ENCODE measurements at regions not wholly inside any gene's neighbourhood (a gene's known extent, or its start where the extent isn't known, plus 50 kb on each side); places are given as distances from the start of the nearest gene placed in this dataset.

DNA sequence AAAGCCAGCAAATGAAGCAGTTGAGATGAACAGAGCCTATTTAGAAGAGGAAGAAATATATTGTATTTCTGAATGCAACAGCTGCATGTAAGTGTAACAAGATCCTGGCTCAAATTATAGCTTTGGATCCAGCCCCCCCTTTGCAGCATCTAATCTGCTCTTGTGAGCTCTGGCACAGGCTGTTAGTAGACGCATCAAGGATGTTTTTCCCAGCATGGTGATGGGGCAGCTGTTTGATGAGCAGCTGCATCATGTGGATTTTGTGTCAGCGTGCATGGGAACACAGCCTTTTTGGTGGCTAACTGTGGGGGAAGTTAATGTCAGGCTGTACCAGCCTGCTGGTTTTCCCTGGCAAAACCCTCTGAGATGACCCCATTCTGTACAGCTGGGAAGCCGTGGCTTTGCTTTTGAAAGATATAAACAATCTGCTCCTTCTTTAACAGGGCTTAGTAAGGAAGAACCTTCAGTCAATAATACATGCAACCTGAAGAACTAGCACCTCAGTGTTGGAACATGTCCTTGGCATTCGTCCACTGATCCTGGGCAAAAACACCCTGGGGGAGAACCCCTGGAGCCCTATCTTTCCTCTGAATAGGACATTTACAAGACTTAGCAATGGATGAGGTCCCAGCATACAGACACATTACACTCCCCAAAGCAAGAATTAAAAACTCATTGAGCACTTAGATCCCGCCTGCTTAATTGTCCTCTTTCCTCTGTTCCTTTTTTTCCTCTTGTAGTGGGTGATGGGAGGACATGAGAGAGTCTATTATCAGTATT lies 70.6 kb downstream of the NPS start:
- DNase-seq (ENCODE audit: low read depth, low spot score): no peak
- Histone ChIP-seq H3K27me3 (ENCODE audit: control insufficient read depth in 2 of 2, insufficient read depth in 2 of 2, low read length in 2 of 2) (no peaks in the 10 kb centered on the region), H3K9ac (replicated peaks; ENCODE audit: extremely low read depth, insufficient read depth, low read length) (no peak overlapping the region), H3K9me1 (replicated peaks; ENCODE audit: control insufficient read depth, extremely low read depth, insufficient read depth, low read length) (no peaks in the 10 kb centered on the region), H3K4me3 (replicated peaks in 1 of 3; ENCODE audit: insufficient read depth in 1 of 3, low read depth in 1 of 3, low read length in 3 of 3) (no peak overlapping the region), H3K36me3 (ENCODE audit: control insufficient read depth in 2 of 2, extremely low read depth in 1 of 2, insufficient read depth in 2 of 2, low read length in 2 of 2) (no peaks in the 10 kb centered on the region), H2AFZ (ENCODE audit: low read depth, low read length) (no peak overlapping the region), H3K79me2 (ENCODE audit: control insufficient read depth, insufficient read depth, low read length) (no peaks in the 10 kb centered on the region), H3K4me2 (ENCODE audit: insufficient read depth, low read length) (no peak overlapping the region), H4K20me1 (replicated peaks; ENCODE audit: control insufficient read depth, extremely low read depth, insufficient read depth, low read length) (no peaks in the 10 kb centered on the region), H3K4me1 (ENCODE audit: control insufficient read depth, extremely low read depth, insufficient read depth, low read length) (no peaks in the 10 kb centered on the region), H3K27ac (ENCODE audit: insufficient read depth, low read depth, low read length) (no peak overlapping the region), H3K9me3 (replicated peaks; ENCODE audit: control insufficient read depth, insufficient read depth, low read length) (no peaks in the 10 kb centered on the region)
- no TSS peak for BruUV-seq (replicated peaks)
- intact Hi-C loops (cut with micrococcal nuclease): no loop called here
- CTCF ChIA-PET: no interaction called here
- dilution Hi-C loops (cut with MboI; ENCODE audit: extremely low pct_ligation_motif_present, low sequenced_read_pairs): no loop called here
- no peak for FAIRE-seq
- POLR2A ChIA-PET: no interaction called here
- no peak for TF ChIP-seq POLR2AphosphoS5 (IDR thresholded peaks at IDR 0.05; ENCODE audit: insufficient read depth, low read depth, low read length)
- TF ChIP-seq, protein P1, sequence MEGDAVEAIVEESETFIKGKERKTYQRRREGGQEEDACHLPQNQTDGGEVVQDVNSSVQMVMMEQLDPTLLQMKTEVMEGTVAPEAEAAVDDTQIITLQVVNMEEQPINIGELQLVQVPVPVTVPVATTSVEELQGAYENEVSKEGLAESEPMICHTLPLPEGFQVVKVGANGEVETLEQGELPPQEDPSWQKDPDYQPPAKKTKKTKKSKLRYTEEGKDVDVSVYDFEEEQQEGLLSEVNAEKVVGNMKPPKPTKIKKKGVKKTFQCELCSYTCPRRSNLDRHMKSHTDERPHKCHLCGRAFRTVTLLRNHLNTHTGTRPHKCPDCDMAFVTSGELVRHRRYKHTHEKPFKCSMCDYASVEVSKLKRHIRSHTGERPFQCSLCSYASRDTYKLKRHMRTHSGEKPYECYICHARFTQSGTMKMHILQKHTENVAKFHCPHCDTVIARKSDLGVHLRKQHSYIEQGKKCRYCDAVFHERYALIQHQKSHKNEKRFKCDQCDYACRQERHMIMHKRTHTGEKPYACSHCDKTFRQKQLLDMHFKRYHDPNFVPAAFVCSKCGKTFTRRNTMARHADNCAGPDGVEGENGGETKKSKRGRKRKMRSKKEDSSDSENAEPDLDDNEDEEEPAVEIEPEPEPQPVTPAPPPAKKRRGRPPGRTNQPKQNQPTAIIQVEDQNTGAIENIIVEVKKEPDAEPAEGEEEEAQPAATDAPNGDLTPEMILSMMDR (IDR thresholded peaks at IDR 0.05; ENCODE audit: extremely low read depth in 1 of 2, insufficient read depth in 1 of 2, low read depth in 1 of 2, low read length in 2 of 2): no peak
- no peak for TF ChIP-seq EZH2 (IDR thresholded peaks at IDR 0.05; ENCODE audit: borderline replicate concordance, low read depth, low read length, severe bottlenecking)
- TF ChIP-seq POLR2A (IDR thresholded peaks at IDR 0.05; ENCODE audit: low read depth, low read length): no peak
- TF ChIP-seq, protein P2, sequence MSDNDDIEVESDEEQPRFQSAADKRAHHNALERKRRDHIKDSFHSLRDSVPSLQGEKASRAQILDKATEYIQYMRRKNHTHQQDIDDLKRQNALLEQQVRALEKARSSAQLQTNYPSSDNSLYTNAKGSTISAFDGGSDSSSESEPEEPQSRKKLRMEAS (IDR thresholded peaks at IDR 0.05; ENCODE audit: insufficient read depth, insufficient read length): no peak
- no peak for TF ChIP-seq GATA2 (IDR thresholded peaks at IDR 0.05; ENCODE audit: insufficient read depth, insufficient read length, low read depth, low read length)
- no peak for TF ChIP-seq FOS (IDR thresholded peaks at IDR 0.05; ENCODE audit: borderline replicate concordance, insufficient read depth, low read length)
- no peak for TF ChIP-seq MYC (IDR thresholded peaks at IDR 0.05; ENCODE audit: low read depth, low read length)
- no peak for TF ChIP-seq JUN (IDR thresholded peaks at IDR 0.05; ENCODE audit: borderline replicate concordance, insufficient read depth, insufficient read length, low read depth)

Data from endothelial cell of umbilical vein (primary cell).